ENCODE measurements at regions not wholly inside any gene's neighbourhood (a gene's known extent, or its start where the extent isn't known, plus 50 kb on each side); places are given as distances from the start of the nearest gene placed in this dataset.

DNA sequence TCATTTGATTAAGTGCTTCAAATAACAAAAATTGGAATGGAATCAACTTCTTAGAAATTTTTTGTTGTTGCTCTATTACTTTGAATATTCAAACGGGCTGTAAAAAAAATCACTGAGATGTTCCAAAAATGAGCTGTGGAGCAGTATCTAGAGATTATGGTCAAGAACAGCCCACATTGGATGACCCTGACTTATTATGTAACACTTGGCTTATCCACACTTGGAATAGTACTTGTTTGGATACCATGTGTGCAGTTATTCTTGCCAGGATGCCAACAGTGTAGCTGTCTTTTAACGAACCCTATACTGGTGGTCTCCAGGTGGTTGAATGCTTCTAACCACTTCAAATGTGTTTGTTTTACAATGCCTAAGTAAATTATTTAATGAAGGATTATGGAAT lies 64.9 kb upstream of the CAMK2D start:
- WGBS (ENCODE audit: insufficient coverage, low coverage, missing lambda C conversion rate) = 2% methylated on average over 2 of the region's 2 CpGs

DNA sequence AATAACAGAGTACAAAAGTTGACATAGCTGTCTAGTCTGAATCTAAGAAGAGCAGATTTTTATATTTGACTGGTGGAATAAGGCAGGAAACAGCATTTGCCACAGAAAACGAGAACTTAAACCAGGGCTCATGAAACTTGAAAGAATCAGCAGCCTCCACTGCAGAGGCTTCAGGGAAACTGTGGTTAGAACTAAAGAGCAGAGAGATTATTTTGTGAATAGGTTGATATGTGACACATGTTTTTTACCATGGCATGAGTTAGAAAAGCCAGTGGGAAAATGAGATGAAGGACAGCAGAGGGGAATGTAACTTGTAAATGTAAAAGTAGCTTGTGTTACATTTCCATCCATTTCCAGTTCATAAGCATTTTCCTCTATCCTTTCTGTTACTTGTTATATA lies 63.7 kb upstream of the CAMK2D start:
- BruUV-seq (replicated peaks) = no TSS peak
- TF ChIP-seq, protein P1, sequence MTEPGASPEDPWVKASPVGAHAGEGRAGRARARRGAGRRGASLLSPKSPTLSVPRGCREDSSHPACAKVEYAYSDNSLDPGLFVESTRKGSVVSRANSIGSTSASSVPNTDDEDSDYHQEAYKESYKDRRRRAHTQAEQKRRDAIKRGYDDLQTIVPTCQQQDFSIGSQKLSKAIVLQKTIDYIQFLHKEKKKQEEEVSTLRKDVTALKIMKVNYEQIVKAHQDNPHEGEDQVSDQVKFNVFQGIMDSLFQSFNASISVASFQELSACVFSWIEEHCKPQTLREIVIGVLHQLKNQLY (CRISPR knock-in tag; conservative IDR thresholded peaks at IDR 0.05) = no peak
- no peak for TF ChIP-seq ARID1B (IDR thresholded peaks at IDR 0.05)
- TF ChIP-seq, protein P2, sequence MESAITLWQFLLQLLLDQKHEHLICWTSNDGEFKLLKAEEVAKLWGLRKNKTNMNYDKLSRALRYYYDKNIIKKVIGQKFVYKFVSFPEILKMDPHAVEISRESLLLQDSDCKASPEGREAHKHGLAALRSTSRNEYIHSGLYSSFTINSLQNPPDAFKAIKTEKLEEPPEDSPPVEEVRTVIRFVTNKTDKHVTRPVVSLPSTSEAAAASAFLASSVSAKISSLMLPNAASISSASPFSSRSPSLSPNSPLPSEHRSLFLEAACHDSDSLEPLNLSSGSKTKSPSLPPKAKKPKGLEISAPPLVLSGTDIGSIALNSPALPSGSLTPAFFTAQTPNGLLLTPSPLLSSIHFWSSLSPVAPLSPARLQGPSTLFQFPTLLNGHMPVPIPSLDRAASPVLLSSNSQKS (CRISPR knock-in tag; IDR thresholded peaks at IDR 0.05) = no peak
- TF ChIP-seq GATAD2A (IDR thresholded peaks at IDR 0.05) = no peak
- TF ChIP-seq, protein P3, sequence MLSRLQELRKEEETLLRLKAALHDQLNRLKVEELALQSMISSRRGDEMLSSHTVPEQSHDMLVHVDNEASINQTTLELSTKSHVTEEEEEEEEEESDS (CRISPR knock-in tag; IDR thresholded peaks at IDR 0.05) = no peak
- TF ChIP-seq, protein P4, sequence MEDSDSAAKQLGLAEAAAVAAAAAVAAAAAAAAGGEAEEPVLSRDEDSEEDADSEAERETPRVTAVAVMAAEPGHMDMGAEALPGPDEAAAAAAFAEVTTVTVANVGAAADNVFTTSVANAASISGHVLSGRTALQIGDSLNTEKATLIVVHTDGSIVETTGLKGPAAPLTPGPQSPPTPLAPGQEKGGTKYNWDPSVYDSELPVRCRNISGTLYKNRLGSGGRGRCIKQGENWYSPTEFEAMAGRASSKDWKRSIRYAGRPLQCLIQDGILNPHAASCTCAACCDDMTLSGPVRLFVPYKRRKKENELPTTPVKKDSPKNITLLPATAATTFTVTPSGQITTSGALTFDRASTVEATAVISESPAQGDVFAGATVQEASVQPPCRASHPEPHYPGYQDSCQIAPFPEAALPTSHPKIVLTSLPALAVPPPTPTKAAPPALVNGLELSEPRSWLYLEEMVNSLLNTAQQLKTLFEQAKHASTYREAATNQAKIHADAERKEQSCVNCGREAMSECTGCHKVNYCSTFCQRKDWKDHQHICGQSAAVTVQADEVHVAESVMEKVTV (CRISPR knock-in tag; IDR thresholded peaks at IDR 0.05) = no peak
- no peak for TF ChIP-seq ETV6 (IDR thresholded peaks at IDR 0.05; ENCODE audit: borderline replicate concordance in 1 of 2, low read depth in 2 of 2, low read length in 1 of 2)
- TF ChIP-seq ETV6 (CRISPR knock-in tag; IDR thresholded peaks at IDR 0.05; ENCODE audit: borderline replicate concordance) = no peak
- no peak for TF ChIP-seq ZBTB17 (CRISPR knock-in tag; IDR thresholded peaks at IDR 0.05)

More for the DNA sequence above, 64.9 kb upstream of the CAMK2D start:
- Histone ChIP-seq H3K9ac (ENCODE audit: insufficient read depth in 1 of 2, low read depth in 2 of 2, low read length in 2 of 2) (no peak overlapping the region), H3K27ac (ENCODE audit: extremely low read depth, low read depth, low read length) (no peak overlapping the region), H3K36me3 (ENCODE audit: control insufficient read depth, insufficient read depth, low read length) (no peaks in the 10 kb centered on the region), H3K79me2 (ENCODE audit: control insufficient read depth, insufficient read depth, low read length) (no peaks in the 10 kb centered on the region), H3K9me3 (replicated peaks; ENCODE audit: control insufficient read depth, insufficient read depth, low read depth, low read length) (no peaks in the 10 kb centered on the region), H2AFZ (ENCODE audit: low read depth, low read length) (no peak overlapping the region), H3K4me2 (ENCODE audit: insufficient read depth, low read length) (no peak overlapping the region), H3K27me3 (ENCODE audit: control insufficient read depth in 2 of 2, insufficient read depth in 2 of 2, low read length in 2 of 2) (no peaks in the 10 kb centered on the region), H3K4me3 (no peak overlapping the region), H4K20me1 (replicated peaks; ENCODE audit: control insufficient read depth, insufficient read depth, low read length) (no peaks in the 10 kb centered on the region), H3K9me1 (ENCODE audit: control insufficient read depth, insufficient read depth, low read length) (no peaks in the 10 kb centered on the region), H3K4me1 (replicated peaks in 1 of 2; ENCODE audit: control insufficient read depth in 2 of 2, insufficient read depth in 2 of 2, low read length in 2 of 2) (no peaks in the 10 kb centered on the region)
- FAIRE-seq = no peak
- CTCF ChIA-PET (ENCODE audit: low intra/inter-chr PET ratio) = no interaction called here
- no peak for DNase-seq (ENCODE audit: extremely low read depth in 1 of 4, low spot score in 3 of 4)
- in situ Hi-C loops (cut with MboI) (no loop called here), intact Hi-C loops (cut with micrococcal nuclease) (no loop called here)
- POLR2A ChIA-PET = no interaction called here
- no TSS peak for BruUV-seq (replicated peaks)
- ATAC-seq = no peak
- TF ChIP-seq PHF8 (IDR thresholded peaks at IDR 0.05; ENCODE audit: borderline replicate concordance, low read length) (no peak), MEIS2 (IDR thresholded peaks at IDR 0.05; ENCODE audit: partially characterized antibody) (no peak), SAFB2 (IDR thresholded peaks at IDR 0.05; ENCODE audit: borderline replicate concordance, low read depth, low read length, severe bottlenecking) (no peak), BMI1 (IDR thresholded peaks at IDR 0.05; ENCODE audit: low read length) (no peak), HDAC8 (tag; IDR thresholded peaks at IDR 0.05) (no peak)
- TF ChIP-seq, protein P5, sequence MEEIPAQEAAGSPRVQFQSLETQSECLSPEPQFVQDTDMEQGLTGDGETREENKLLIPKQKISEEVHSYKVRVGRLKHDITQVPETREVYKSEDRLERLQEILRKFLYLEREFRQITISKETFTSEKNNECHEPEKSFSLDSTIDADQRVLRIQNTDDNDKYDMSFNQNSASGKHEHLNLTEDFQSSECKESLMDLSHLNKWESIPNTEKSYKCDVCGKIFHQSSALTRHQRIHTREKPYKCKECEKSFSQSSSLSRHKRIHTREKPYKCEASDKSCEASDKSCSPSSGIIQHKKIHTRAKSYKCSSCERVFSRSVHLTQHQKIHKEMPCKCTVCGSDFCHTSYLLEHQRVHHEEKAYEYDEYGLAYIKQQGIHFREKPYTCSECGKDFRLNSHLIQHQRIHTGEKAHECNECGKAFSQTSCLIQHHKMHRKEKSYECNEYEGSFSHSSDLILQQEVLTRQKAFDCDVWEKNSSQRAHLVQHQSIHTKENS (CRISPR knock-in tag; IDR thresholded peaks at IDR 0.05) = no peak

More for the DNA sequence above, 63.7 kb upstream of the CAMK2D start:
- POLR2A ChIA-PET = interaction anchor here (0.6 kb wide), 1 partner anchor 351 kb away, joined by 4 read pairs; no protein-coding TSS in a partner anchor
- no peaks in the 10 kb centered on the region for H4K20me1 ChIP-seq (replicated peaks; ENCODE audit: control insufficient read depth, insufficient read depth, low read length)
- intact Hi-C loops (cut with micrococcal nuclease) = no loop called here
- H3K4me3 ChIP-seq = no peak overlapping the region
- H3K27ac ChIP-seq (ENCODE audit: extremely low read depth, low read depth, low read length) = no peak overlapping the region
- H3K9me3 ChIP-seq (replicated peaks; ENCODE audit: control insufficient read depth, insufficient read depth, low read depth, low read length) = no peaks in the 10 kb centered on the region
- FAIRE-seq = no peak
- no peaks in the 10 kb centered on the region for H3K9me1 ChIP-seq (ENCODE audit: control insufficient read depth, insufficient read depth, low read length)
- CTCF ChIA-PET (ENCODE audit: low intra/inter-chr PET ratio) = no interaction called here
- H3K27me3 ChIP-seq (ENCODE audit: control insufficient read depth in 2 of 2, insufficient read depth in 2 of 2, low read length in 2 of 2) = no peaks in the 10 kb centered on the region
- no peaks in the 10 kb centered on the region for H3K4me1 ChIP-seq (replicated peaks in 1 of 2; ENCODE audit: control insufficient read depth in 2 of 2, insufficient read depth in 2 of 2, low read length in 2 of 2)
- in situ Hi-C loops (cut with MboI) = no loop called here
- DNase-seq (ENCODE audit: extremely low read depth in 1 of 4, low spot score in 3 of 4) = no peak
- no peak overlapping the region for H3K9ac ChIP-seq (ENCODE audit: insufficient read depth in 1 of 2, low read depth in 2 of 2, low read length in 2 of 2)
- no peaks in the 10 kb centered on the region for H3K36me3 ChIP-seq (ENCODE audit: control insufficient read depth, insufficient read depth, low read length)
- WGBS (ENCODE audit: insufficient coverage, low coverage, missing lambda C conversion rate) = 0% methylated on average over 1 of the region's 1 CpG
- H2AFZ ChIP-seq (ENCODE audit: low read depth, low read length) = no peak overlapping the region
- ATAC-seq = no peak
- no peaks in the 10 kb centered on the region for H3K79me2 ChIP-seq (ENCODE audit: control insufficient read depth, insufficient read depth, low read length)
- no peak overlapping the region for H3K4me2 ChIP-seq (ENCODE audit: insufficient read depth, low read length)

All from K562 (cell line).